ENCODE measurements at regions not wholly inside any gene's neighbourhood (a gene's known extent, or its start where the extent isn't known, plus 50 kb on each side); places are given as distances from the start of the nearest gene placed in this dataset.

DNA sequence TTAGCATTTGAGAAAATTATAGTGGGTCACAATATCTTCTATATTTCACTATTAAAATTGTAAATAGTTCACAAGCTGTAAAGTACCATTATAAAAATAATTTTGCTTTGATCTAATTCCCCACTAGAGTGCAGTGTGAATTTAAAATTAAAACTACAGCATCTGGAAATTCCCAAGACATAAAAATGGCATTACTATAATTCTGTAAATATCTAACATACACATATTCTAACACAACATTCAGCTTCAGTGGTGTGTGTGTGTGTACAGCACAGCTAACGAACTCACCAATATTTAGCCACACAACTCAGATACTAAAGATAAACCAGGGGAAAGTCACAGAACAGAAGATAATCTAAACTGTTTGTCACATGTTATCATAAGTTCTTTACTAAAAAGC is 424.9 kb upstream of the ZNF385D start:
- Mint-ChIP-seq H3K9me3 (no peaks in the 10 kb centered on the region), H3K4me3 (no peak overlapping the region), H3K36me3 (no peaks in the 10 kb centered on the region), H3K4me1 (no peaks in the 10 kb centered on the region), H3K27ac (no peak overlapping the region), H3K27me3 (ENCODE audit: low read depth) (no peaks in the 10 kb centered on the region)
- no peak for DNase-seq (ENCODE audit: low spot score)
- TF ChIP-seq, protein P1, sequence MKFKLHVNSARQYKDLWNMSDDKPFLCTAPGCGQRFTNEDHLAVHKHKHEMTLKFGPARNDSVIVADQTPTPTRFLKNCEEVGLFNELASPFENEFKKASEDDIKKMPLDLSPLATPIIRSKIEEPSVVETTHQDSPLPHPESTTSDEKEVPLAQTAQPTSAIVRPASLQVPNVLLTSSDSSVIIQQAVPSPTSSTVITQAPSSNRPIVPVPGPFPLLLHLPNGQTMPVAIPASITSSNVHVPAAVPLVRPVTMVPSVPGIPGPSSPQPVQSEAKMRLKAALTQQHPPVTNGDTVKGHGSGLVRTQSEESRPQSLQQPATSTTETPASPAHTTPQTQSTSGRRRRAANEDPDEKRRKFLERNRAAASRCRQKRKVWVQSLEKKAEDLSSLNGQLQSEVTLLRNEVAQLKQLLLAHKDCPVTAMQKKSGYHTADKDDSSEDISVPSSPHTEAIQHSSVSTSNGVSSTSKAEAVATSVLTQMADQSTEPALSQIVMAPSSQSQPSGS (CRISPR knock-in tag; IDR thresholded peaks at IDR 0.05; ENCODE audit: borderline replicate concordance, low read depth) = no peak
- TF ChIP-seq MYBL2 (CRISPR knock-in tag; IDR thresholded peaks at IDR 0.05) = no peak
- TF ChIP-seq, protein P2, sequence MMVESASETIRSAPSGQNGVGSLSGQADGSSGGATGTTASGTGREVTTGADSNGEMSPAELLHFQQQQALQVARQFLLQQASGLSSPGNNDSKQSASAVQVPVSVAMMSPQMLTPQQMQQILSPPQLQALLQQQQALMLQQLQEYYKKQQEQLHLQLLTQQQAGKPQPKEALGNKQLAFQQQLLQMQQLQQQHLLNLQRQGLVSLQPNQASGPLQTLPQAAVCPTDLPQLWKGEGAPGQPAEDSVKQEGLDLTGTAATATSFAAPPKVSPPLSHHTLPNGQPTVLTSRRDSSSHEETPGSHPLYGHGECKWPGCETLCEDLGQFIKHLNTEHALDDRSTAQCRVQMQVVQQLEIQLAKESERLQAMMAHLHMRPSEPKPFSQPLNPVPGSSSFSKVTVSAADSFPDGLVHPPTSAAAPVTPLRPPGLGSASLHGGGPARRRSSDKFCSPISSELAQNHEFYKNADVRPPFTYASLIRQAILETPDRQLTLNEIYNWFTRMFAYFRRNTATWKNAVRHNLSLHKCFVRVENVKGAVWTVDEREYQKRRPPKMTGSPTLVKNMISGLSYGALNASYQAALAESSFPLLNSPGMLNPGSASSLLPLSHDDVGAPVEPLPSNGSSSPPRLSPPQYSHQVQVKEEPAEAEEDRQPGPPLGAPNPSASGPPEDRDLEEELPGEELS (CRISPR knock-in tag; IDR thresholded peaks at IDR 0.05) = no peak
- TF ChIP-seq, protein P3, sequence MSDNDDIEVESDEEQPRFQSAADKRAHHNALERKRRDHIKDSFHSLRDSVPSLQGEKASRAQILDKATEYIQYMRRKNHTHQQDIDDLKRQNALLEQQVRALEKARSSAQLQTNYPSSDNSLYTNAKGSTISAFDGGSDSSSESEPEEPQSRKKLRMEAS (CRISPR knock-in tag; IDR thresholded peaks at IDR 0.05) = no peak
- TF ChIP-seq TEAD1 (CRISPR knock-in tag; IDR thresholded peaks at IDR 0.05) = no peak
- ChIA-PET CTCF (interaction anchor here (1.0 kb wide), 2 partner anchors 195 to 716 kb away, joined by 3 read pairs; no protein-coding TSS in a partner anchor), POLR2A (no interaction called here)
- ATAC-seq = no peak

DNA sequence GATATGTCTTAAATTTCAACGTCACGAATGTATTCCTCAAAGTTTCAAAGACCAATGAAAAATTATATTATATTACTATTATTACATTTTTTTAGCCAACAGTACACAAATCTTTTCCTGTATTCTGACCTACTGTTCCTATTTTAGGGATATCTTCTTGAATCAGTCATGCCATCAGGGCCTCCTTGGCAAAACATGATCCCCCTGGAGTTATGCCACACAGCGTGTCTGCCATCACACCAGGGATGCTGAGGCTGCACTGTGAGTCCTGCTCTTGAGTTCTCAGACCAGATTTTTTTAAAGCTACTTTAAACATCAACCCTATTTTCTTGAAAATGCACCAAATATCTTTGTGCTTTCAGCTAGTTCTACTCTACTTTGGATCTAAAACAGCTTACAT is 425.9 kb upstream of the ZNF385D start:
- Mint-ChIP-seq H3K27me3 (ENCODE audit: low read depth) (no peaks in the 10 kb centered on the region), H3K36me3 (no peaks in the 10 kb centered on the region), H3K27ac (no peak overlapping the region), H3K9me3 (no peaks in the 10 kb centered on the region), H3K4me3 (no peak overlapping the region), H3K4me1 (no peaks in the 10 kb centered on the region)
- DNase-seq (ENCODE audit: low spot score) (no peak), ATAC-seq (no peak)
- CTCF ChIA-PET = no interaction called here
- POLR2A ChIA-PET = no interaction called here
- TF ChIP-seq NR1H2 (CRISPR knock-in tag; IDR thresholded peaks at IDR 0.05) (no peak), PRRX2 (CRISPR knock-in tag; IDR thresholded peaks at IDR 0.05) (no peak), RORB (CRISPR knock-in tag; IDR thresholded peaks at IDR 0.05) (no peak), GRHL2 (CRISPR knock-in tag; IDR thresholded peaks at IDR 0.05; ENCODE audit: insufficient replicate concordance, severe bottlenecking) (no peak), JAZF1 (CRISPR knock-in tag; IDR thresholded peaks at IDR 0.05) (no peak), CREM (CRISPR knock-in tag; IDR thresholded peaks at IDR 0.05) (no peak), ZNF219 (CRISPR knock-in tag; IDR thresholded peaks at IDR 0.05; ENCODE audit: borderline replicate concordance) (no peak), SOX15 (CRISPR knock-in tag; IDR thresholded peaks at IDR 0.05) (no peak), TP53 (CRISPR knock-in tag; IDR thresholded peaks at IDR 0.05) (no peak), CBFB (CRISPR knock-in tag; IDR thresholded peaks at IDR 0.05; ENCODE audit: low read depth) (no peak), SMAD4 (CRISPR knock-in tag; IDR thresholded peaks at IDR 0.05) (no peak), TCF7 (CRISPR knock-in tag; IDR thresholded peaks at IDR 0.05; ENCODE audit: low read depth) (no peak), NFATC4 (CRISPR knock-in tag; IDR thresholded peaks at IDR 0.05) (no peak)
- TF ChIP-seq, protein P4, sequence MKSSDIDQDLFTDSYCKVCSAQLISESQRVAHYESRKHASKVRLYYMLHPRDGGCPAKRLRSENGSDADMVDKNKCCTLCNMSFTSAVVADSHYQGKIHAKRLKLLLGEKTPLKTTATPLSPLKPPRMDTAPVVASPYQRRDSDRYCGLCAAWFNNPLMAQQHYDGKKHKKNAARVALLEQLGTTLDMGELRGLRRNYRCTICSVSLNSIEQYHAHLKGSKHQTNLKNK (CRISPR knock-in tag; IDR thresholded peaks at IDR 0.05) = no peak
- TF ChIP-seq, protein P5, sequence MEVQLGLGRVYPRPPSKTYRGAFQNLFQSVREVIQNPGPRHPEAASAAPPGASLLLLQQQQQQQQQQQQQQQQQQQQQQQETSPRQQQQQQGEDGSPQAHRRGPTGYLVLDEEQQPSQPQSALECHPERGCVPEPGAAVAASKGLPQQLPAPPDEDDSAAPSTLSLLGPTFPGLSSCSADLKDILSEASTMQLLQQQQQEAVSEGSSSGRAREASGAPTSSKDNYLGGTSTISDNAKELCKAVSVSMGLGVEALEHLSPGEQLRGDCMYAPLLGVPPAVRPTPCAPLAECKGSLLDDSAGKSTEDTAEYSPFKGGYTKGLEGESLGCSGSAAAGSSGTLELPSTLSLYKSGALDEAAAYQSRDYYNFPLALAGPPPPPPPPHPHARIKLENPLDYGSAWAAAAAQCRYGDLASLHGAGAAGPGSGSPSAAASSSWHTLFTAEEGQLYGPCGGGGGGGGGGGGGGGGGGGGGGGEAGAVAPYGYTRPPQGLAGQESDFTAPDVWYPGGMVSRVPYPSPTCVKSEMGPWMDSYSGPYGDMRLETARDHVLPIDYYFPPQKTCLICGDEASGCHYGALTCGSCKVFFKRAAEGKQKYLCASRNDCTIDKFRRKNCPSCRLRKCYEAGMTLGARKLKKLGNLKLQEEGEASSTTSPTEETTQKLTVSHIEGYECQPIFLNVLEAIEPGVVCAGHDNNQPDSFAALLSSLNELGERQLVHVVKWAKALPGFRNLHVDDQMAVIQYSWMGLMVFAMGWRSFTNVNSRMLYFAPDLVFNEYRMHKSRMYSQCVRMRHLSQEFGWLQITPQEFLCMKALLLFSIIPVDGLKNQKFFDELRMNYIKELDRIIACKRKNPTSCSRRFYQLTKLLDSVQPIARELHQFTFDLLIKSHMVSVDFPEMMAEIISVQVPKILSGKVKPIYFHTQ (CRISPR knock-in tag; IDR thresholded peaks at IDR 0.05) = no peak
- TF ChIP-seq, protein P6, sequence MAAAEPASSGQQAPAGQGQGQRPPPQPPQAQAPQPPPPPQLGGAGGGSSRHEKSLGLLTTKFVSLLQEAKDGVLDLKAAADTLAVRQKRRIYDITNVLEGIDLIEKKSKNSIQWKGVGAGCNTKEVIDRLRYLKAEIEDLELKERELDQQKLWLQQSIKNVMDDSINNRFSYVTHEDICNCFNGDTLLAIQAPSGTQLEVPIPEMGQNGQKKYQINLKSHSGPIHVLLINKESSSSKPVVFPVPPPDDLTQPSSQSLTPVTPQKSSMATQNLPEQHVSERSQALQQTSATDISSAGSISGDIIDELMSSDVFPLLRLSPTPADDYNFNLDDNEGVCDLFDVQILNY (CRISPR knock-in tag; IDR thresholded peaks at IDR 0.05) = no peak

Data from WTC11 (cell line).